GM10248 (cell line): ENCODE measurements at regions not wholly inside any gene's neighbourhood (a gene's known extent, or its start where the extent isn't known, plus 50 kb on each side); places are given as distances from the start of the nearest gene placed in this dataset.

Experiments
- CTCF ChIA-PET: fragments of 300-600 bp; sonication (Branson Sonifier 250); formaldehyde crosslinking; extraction: SDS; loops from one replicate; lab custom pipeline; 2021; ENCODE audit warnings: antibody characterized with exemption; lab: Yijun Ruan, JAX
- POLR2A ChIA-PET: fragments of 350-650 bp; sonication (Branson Sonifier 250); formaldehyde crosslinking; extraction: SDS; loops from one replicate; lab custom pipeline; 2020; ENCODE audit warnings: antibody characterized with exemption; lab: Yijun Ruan, JAX
- DNase-seq: peaks from one replicate; pipeline ENCODE4 v3.0.0; 2012; ENCODE audit errors: extremely low spot score
- CTCF ChIP-seq: IDR thresholded peaks from 2 replicates; pipeline ENCODE4 v1.5.1; 2012; ENCODE audit warnings: mild to moderate bottlenecking, low read depth; ENCODE audit errors: extremely low read depth, missing control alignments, control extremely low read depth

- no peak for DNase-seq
- TF ChIP-seq CTCF: no peak
- ChIA-PET CTCF (interaction anchor here (1.3 kb wide), 1 partner anchor 8 kb away, joined by 3 read pairs; no protein-coding TSS in a partner anchor), POLR2A (no interaction called here)
Measured at GRCh38 chr11:101357771-101358170, 226.0 kb downstream of the TRPC6 start.

GRCh38 chr11:101354801-101355200 lies 225.2 kb upstream of the PGR start:
- no peak for TF ChIP-seq CTCF
- DNase-seq: no peak
- CTCF ChIA-PET: interaction anchor here (1.6 to 2.0 kb wide), 2 partner anchors 8 to 15 kb away, joined by 3 to 5 read pairs; no protein-coding TSS in a partner anchor
- POLR2A ChIA-PET: no interaction called here

- TF ChIP-seq CTCF: no peak
- no peak for DNase-seq
- POLR2A ChIA-PET: no interaction called here
- CTCF ChIA-PET: no interaction called here
Measured at GRCh38 chr11:101348786-101349185, 219.2 kb upstream of the PGR start.

GRCh38 chr11:101346591-101346990 lies 217.0 kb upstream of the PGR start:
- ChIA-PET CTCF (interaction anchor here (1.0 kb wide), 1 partner anchor 8 kb away, joined by 3 read pairs; no protein-coding TSS in a partner anchor), POLR2A (no interaction called here)

GRCh38 chr11:101345891-101346290 lies 216.3 kb upstream of the PGR start:
- ChIA-PET CTCF (no interaction called here), POLR2A (no interaction called here)
- no peak for DNase-seq
- no peak for TF ChIP-seq CTCF

More at GRCh38 chr11:101346591-101346990, 217.0 kb upstream of the PGR start:
- TF ChIP-seq CTCF: no peak
- no peak for DNase-seq

GRCh38 chr11:101342307-101342706 lies 212.7 kb upstream of the PGR start:
- no peak for TF ChIP-seq CTCF
- no peak for DNase-seq
- ChIA-PET CTCF (interaction anchor here (2.4 kb wide), 1 partner anchor 17 kb away, joined by 5 read pairs; no protein-coding TSS in a partner anchor), POLR2A (no interaction called here)
